HepG2 (cell line): ENCODE measurements at regions not wholly inside any gene's neighbourhood (a gene's known extent, or its start where the extent isn't known, plus 50 kb on each side); places are given as distances from the start of the nearest gene placed in this dataset.

Source experiments
- ATAC-seq: fragments of 200-7000 bp; cut with Tn5 transposase; 3 replicates; pipeline ENCODE4 v1.9.1; 2020; ENCODE audit warnings: mild to moderate bottlenecking, moderate library complexity
- BruUV-seq: library from RNA; stranded (reverse); fragments of 400-500 nt; replicated peaks from 2 replicates; lab custom pipeline; 2021; lab: Mats Ljungman, UMichigan
- CTCF ChIA-PET: fragments of 300-600 bp; formaldehyde crosslinking; extraction: SDS; loops from one replicate; lab custom pipeline; 2021; ENCODE audit warnings: low total read pairs, inconsistent platforms, low intra/inter-chr PET ratio; lab: Yijun Ruan, JAX
- POLR2A ChIA-PET: fragments of 350-600 bp; sonication (Branson Sonifier 250); formaldehyde crosslinking; loops from one replicate; lab custom pipeline; 2020; ENCODE audit warnings: antibody characterized with exemption, inconsistent platforms; lab: Yijun Ruan, JAX
- DNase-seq: peaks from one replicate; pipeline ENCODE4 v3.0.0-alpha.2; 2015; ENCODE audit warnings: low spot score
- FAIRE-seq: peaks from 3 replicates; lab custom pipeline; 2011; peaks lifted over from hg19 to GRCh38; lab: Jason Lieb, UNC
- H2AFZ ChIP-seq: one replicate; pipeline ENCODE4 v1.6.1; 2011; ENCODE audit warnings: low read length, inconsistent platforms
- H3K27ac ChIP-seq: fragments of 300-600 bp; 3 replicates; pipeline ENCODE4 v1.8.0; 2011; ENCODE audit warnings: mixed run types, mild to moderate bottlenecking, mixed read lengths, low read length, inconsistent platforms; ENCODE audit not compliant: insufficient read depth; ENCODE audit errors: extremely low read length
- H3K27me3 ChIP-seq, 2 experiments: fragments of 200-600 bp in 1 of 2; 2 replicates in 1 of 2; 3 replicates in 1 of 2; pipeline versions ENCODE4 v1.6.0 to v1.8.0; 2011; ENCODE audit warnings: low read length in 2 of 2, mild to moderate bottlenecking in 2 of 2, moderate library complexity in 2 of 2, inconsistent platforms in 1 of 2; ENCODE audit not compliant: insufficient read depth in 2 of 2, control insufficient read depth in 1 of 2
- H3K36me3 ChIP-seq, 2 experiments: fragments of 200-600 bp in 1 of 2; replicated peaks in 1 of 2; 2 replicates in 1 of 2; 3 replicates in 1 of 2; pipeline versions ENCODE4 v1.5.1 to v1.8.0; 2011; ENCODE audit warnings: low read length in 2 of 2, inconsistent platforms in 1 of 2; ENCODE audit not compliant: insufficient read depth in 2 of 2, control insufficient read depth in 1 of 2
- H3K4me1 ChIP-seq: 2 replicates; pipeline ENCODE4 v1.5.1; 2012; ENCODE audit warnings: low read length, inconsistent platforms; ENCODE audit not compliant: insufficient read depth
- H3K4me2 ChIP-seq: 2 replicates; pipeline ENCODE4 v1.6.0; 2011; ENCODE audit warnings: low read depth, low read length, inconsistent platforms
- H3K4me3 ChIP-seq, 3 experiments: fragments of 200-600 bp in 1 of 3; sonication (generic), shearing (Covaris generic) in 1 of 3; replicated peaks in 1 of 3; 2 replicates each; pipeline ENCODE4 v1.5.1; 2011 to 2016; ENCODE audit warnings: low read length in 3 of 3, inconsistent platforms in 2 of 3, low read depth in 2 of 3, mild to moderate bottlenecking in 2 of 3, control low read depth in 1 of 3, mixed read lengths in 1 of 3; ENCODE audit not compliant: insufficient read depth in 1 of 3
- H3K79me2 ChIP-seq: one replicate; pipeline ENCODE4 v1.6.1; 2011; ENCODE audit warnings: low read length, inconsistent platforms; ENCODE audit not compliant: insufficient read depth
- H3K9ac ChIP-seq: 2 replicates; pipeline ENCODE4 v1.6.0; 2011; ENCODE audit warnings: mild to moderate bottlenecking, low read depth, low read length, inconsistent platforms; ENCODE audit not compliant: insufficient read depth
- H3K9me3 ChIP-seq: 2 replicates; pipeline ENCODE4 v1.5.1; 2012; ENCODE audit warnings: mild to moderate bottlenecking, low read length
- H4K20me1 ChIP-seq: 2 replicates; pipeline ENCODE4 v1.6.0; 2011; ENCODE audit warnings: inconsistent platforms, mild to moderate bottlenecking, low read length, moderate library complexity; ENCODE audit not compliant: insufficient read depth
- ASH2L ChIP-seq: fragments of 300-600, 200-600 bp; sonication (generic); IDR thresholded peaks from 2 replicates; pipeline ENCODE4 v1.7.0; 2017; ENCODE audit warnings: low read depth, mild to moderate bottlenecking, moderate library complexity, mixed read lengths, low read length; ENCODE audit not compliant: insufficient read length
- MAFK ChIP-seq, 2 experiments: IDR thresholded peaks in 1 of 2; conservative IDR thresholded peaks in 1 of 2; 2 replicates each; pipeline ENCODE4 v1.6.1; 2011; ENCODE audit warnings: improper control_type of control experiment in 2 of 2, low read length in 2 of 2
- REXO4 ChIP-seq: sonication (generic); formaldehyde crosslinking; IDR thresholded peaks from 2 replicates; pipeline ENCODE4 v1.8.0; 2022; ENCODE audit warnings: missing genetic modification reagents, mild to moderate bottlenecking, borderline replicate concordance
- TRIM24 ChIP-seq: sonication (generic); formaldehyde crosslinking; IDR thresholded peaks from 2 replicates; pipeline ENCODE4 v1.8.0; 2022; ENCODE audit warnings: mild to moderate bottlenecking, missing genetic modification reagents
- ZNF234 ChIP-seq: sonication (generic); formaldehyde crosslinking; conservative IDR thresholded peaks from 2 replicates; pipeline ENCODE4 v1.5.1; 2020; ENCODE audit warnings: mild to moderate bottlenecking, missing genetic modification reagents
- WGBS: methylation state at CpG from one replicate; pipeline ENCODE4 v1.1.6; 2017; ENCODE audit warnings: low lambda C conversion rate; 5-methylcytosine and 5-hydroxymethylcytosine counted together
- in situ Hi-C: cut with HindIII; loops from 2 replicates; pipeline ENCODE4 v1.10.0; 2017; ENCODE audit warnings: low pct_unique_long_range_greater_than_20kb; ENCODE audit not compliant: extremely low pct_ligation_motif_present
- intact Hi-C: fragments of 100-400 bp; cut with micrococcal nuclease; formaldehyde crosslinking; loops from one replicate; pipeline ENCODE4 v1.10.0; 2022; ENCODE audit not compliant: unreplicated experiment
- TF ChIP-seq, protein P1 (sequence below): sonication (generic); formaldehyde crosslinking; IDR thresholded peaks from 2 replicates; pipeline ENCODE4 v1.5.0; 2020; ENCODE audit warnings: mild to moderate bottlenecking, missing genetic modification reagents, borderline replicate concordance
- TF ChIP-seq, protein P2 (sequence below): sonication (generic); formaldehyde crosslinking; IDR thresholded peaks from 2 replicates; pipeline ENCODE4 v1.5.1; 2020; ENCODE audit warnings: mild to moderate bottlenecking, moderate library complexity, missing genetic modification reagents

DNA sequence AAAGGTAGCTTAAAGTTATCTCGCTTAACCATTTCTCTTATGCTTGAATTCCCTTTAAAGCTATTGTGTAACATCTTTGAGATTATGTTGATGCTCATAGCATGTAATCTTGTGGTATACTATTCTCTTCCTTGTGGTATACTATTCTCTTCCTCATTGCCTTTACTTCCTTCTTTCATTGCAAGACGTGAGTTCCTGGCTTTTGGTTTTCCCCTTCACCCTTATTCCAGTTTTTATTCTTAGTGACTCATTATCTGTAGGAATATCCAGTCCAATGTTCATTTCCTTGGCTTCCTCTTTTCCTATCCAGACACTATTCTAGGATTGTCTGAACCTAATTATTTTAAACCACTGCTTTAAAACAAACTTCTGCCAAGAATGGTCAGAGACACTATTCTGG is 564.0 kb downstream of the CCER1 start:
- 0% methylated on average over 2 of the region's 2 CpGs for WGBS
- TF ChIP-seq, protein P1, sequence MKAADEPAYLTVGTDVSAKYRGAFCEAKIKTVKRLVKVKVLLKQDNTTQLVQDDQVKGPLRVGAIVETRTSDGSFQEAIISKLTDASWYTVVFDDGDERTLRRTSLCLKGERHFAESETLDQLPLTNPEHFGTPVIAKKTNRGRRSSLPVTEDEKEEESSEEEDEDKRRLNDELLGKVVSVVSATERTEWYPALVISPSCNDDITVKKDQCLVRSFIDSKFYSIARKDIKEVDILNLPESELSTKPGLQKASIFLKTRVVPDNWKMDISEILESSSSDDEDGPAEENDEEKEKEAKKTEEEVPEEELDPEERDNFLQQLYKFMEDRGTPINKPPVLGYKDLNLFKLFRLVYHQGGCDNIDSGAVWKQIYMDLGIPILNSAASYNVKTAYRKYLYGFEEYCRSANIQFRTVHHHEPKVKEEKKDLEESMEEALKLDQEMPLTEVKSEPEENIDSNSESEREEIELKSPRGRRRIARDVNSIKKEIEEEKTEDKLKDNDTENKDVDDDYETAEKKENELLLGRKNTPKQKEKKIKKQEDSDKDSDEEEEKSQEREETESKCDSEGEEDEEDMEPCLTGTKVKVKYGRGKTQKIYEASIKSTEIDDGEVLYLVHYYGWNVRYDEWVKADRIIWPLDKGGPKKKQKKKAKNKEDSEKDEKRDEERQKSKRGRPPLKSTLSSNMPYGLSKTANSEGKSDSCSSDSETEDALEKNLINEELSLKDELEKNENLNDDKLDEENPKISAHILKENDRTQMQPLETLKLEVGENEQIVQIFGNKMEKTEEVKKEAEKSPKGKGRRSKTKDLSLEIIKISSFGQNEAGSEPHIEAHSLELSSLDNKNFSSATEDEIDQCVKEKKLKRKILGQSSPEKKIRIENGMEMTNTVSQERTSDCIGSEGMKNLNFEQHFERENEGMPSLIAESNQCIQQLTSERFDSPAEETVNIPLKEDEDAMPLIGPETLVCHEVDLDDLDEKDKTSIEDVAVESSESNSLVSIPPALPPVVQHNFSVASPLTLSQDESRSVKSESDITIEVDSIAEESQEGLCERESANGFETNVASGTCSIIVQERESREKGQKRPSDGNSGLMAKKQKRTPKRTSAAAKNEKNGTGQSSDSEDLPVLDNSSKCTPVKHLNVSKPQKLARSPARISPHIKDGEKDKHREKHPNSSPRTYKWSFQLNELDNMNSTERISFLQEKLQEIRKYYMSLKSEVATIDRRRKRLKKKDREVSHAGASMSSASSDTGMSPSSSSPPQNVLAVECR (CRISPR knock-in tag) = no peak
- TF ChIP-seq, protein P2, sequence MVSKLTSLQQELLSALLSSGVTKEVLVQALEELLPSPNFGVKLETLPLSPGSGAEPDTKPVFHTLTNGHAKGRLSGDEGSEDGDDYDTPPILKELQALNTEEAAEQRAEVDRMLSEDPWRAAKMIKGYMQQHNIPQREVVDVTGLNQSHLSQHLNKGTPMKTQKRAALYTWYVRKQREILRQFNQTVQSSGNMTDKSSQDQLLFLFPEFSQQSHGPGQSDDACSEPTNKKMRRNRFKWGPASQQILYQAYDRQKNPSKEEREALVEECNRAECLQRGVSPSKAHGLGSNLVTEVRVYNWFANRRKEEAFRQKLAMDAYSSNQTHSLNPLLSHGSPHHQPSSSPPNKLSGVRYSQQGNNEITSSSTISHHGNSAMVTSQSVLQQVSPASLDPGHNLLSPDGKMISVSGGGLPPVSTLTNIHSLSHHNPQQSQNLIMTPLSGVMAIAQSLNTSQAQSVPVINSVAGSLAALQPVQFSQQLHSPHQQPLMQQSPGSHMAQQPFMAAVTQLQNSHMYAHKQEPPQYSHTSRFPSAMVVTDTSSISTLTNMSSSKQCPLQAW (CRISPR knock-in tag) = no peak
- TF ChIP-seq MAFK (conservative IDR thresholded peaks at IDR 0.05 in 1 of 2, IDR thresholded peaks at IDR 0.05 in 1 of 2; ENCODE audit: low read length in 2 of 2) (no peak), TRIM24 (CRISPR knock-in tag) (no peak), ASH2L (no peak), REXO4 (CRISPR knock-in tag) (no peak), ZNF234 (CRISPR knock-in tag) (no peak)
- TF ChIP-seq, all 625 proteins: peak for 0
- Histone ChIP-seq H3K36me3 (no peaks in the 10 kb centered on the region), H3K4me2 (no peak overlapping the region), H3K79me2 (no peaks in the 10 kb centered on the region), H3K9ac (no peak overlapping the region), H3K27ac (no peak overlapping the region), H4K20me1 (no peaks in the 10 kb centered on the region), H3K4me1 (no peaks in the 10 kb centered on the region), H3K4me3 (no peak overlapping the region), H3K27me3 (no peaks in the 10 kb centered on the region), H2AFZ (no peak overlapping the region), H3K9me3 (peaks cover 50% of the 10 kb centered on the region)
- no peak for DNase-seq
- intact Hi-C loops = no loop called here
- ChIA-PET POLR2A (no interaction called here), CTCF (no interaction called here)
- BruUV-seq = no TSS peak
- in situ Hi-C loops = no loop called here
- no peak for ATAC-seq
- no peak for FAIRE-seq
